AG09319 (cell line): ENCODE measurements at regions not wholly inside any gene's neighbourhood (a gene's known extent, or its start where the extent isn't known, plus 50 kb on each side); places are given as distances from the start of the nearest gene placed in this dataset.

ENCODE experiments used
- DNase-seq: peaks from one replicate; pipeline ENCODE4 v3.0.0-alpha.2; 2010; ENCODE audit warnings: low read depth; ENCODE audit errors: extremely low read depth
- CTCF ChIP-seq: IDR thresholded peaks from 2 replicates; pipeline ENCODE4 v1.5.1; 2011; ENCODE audit warnings: low read depth, mild to moderate bottlenecking, inconsistent platforms, low read length, moderate library complexity

- TF ChIP-seq CTCF, result no peak
- no peak for DNase-seq
These were observed 1127.2 kb upstream of the LRRN3 start for GRCh38 chr7:109963741-109964140.

GRCh38 chr7:109964780-109965179 lies 1126.1 kb upstream of the LRRN3 start:
- DNase-seq, result no peak
- no peak for TF ChIP-seq CTCF

GRCh38 chr7:109967406-109967805 lies 1123.5 kb upstream of the LRRN3 start:
- no peak for TF ChIP-seq CTCF
- DNase-seq, result no peak

DNA sequence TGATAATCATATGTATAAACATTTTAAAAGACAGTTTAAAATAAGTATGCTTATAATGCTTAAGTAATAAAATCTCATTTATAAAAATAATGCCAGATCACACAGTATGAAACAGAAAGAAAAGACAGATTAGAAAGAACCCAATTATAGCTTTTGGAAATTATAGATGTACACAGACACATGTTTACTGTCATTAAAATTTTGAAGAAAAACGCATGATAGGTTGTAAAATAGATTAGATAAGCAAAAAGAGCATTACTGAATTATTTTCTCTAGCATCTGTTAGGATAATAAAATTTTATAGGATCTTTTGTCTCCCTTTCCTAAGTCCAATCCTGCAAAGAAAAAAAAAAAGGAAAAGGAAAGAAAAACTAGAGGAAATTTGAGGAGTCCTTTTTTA lies 1107.3 kb upstream of the LRRN3 start:
- no peak for DNase-seq
- TF ChIP-seq CTCF, result no peak

GRCh38 chr7:109984729-109985128 lies 1106.2 kb upstream of the LRRN3 start:
- TF ChIP-seq CTCF, result no peak
- DNase-seq, result no peak

GRCh38 chr7:109986701-109987100 lies 1104.2 kb upstream of the LRRN3 start:
- DNase-seq, result no peak
- TF ChIP-seq CTCF, result no peak

GRCh38 chr7:109996411-109996810 lies 1094.5 kb upstream of the LRRN3 start:
- DNase-seq, result no peak
- no peak for TF ChIP-seq CTCF
